ENCODE measurements at regions not wholly inside any gene's neighbourhood (a gene's known extent, or its start where the extent isn't known, plus 50 kb on each side); places are given as distances from the start of the nearest gene placed in this dataset.

DNA sequence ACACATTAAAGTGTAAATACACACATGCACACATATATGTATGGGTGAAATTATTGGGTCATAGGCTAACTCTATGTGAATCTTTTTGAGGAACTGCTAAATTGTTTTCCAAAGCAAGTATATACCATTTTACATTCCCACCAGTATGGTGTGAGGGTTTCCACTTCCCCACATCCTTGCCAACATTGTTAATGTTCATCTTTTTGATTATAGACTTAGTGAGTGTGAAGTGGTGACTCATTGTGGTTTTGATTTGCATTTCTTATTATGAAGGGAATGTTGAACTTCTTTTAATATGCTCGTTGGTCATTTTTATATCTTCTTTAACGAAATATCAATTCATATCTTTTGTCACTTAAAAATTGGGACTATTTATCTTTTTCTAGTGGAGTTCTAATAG is 181.8 kb upstream of the GCFC2 start:
- TF ChIP-seq CTCF (IDR thresholded peaks at IDR 0.05 in 4 of 5, conservative IDR thresholded peaks at IDR 0.05 in 1 of 5) (no peak), POLR2A (IDR thresholded peaks at IDR 0.05) (no peak)
